ENCODE measurements at regions not wholly inside any gene's neighbourhood (a gene's known extent, or its start where the extent isn't known, plus 50 kb on each side); places are given as distances from the start of the nearest gene placed in this dataset.
"Not testable (repeated sequence)": the region's sequence is repeated elsewhere in the genome, so short reads cannot be mapped to it uniquely, and the experiment has no call there.

DNA sequence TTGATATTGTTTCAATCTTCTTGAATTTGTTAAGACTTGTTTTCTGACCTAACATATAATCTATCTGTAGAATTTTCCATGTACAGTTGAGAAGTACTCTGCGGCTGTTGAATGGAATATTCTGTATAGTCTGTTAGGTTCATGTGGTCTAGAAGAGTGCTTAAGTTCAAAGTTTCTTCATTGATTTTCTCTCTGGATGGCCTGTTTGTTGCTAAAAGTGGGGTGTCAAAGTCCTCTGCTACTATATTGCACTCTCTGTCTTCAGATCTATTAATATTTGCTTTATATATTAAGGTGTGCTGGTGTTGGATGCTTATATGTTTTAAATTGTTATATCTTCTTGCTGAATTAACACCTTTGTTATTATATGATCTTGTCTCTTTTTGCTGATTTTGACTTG, 290.9 kb upstream of the STXBP6 start:
- H3K4me1 ChIP-seq (ENCODE audit: control insufficient read depth in 2 of 3, insufficient read depth in 2 of 3, low read depth in 1 of 3, low read length in 3 of 3): no peaks in the 10 kb centered on the region
- no peak overlapping the region for H3K4me3 ChIP-seq (ENCODE audit: low read length in 3 of 3)
- H3K9ac ChIP-seq (ENCODE audit: low read length in 3 of 3): no peak overlapping the region
- no peaks in the 10 kb centered on the region for H3K27me3 ChIP-seq (ENCODE audit: control insufficient read depth, insufficient read depth, low read length)
- no peak overlapping the region for H3K27ac ChIP-seq (ENCODE audit: low read depth in 2 of 2, low read length in 2 of 2)
- intact Hi-C loops (cut with DNase I): no loop called here
- H3K9me3 ChIP-seq (ENCODE audit: control insufficient read depth in 2 of 3, insufficient read depth in 1 of 3, low read length in 3 of 3): peaks cover 0 to 4% (median 0%) of the 10 kb centered on the region in 3 donors
- H3K36me3 ChIP-seq (ENCODE audit: control insufficient read depth in 2 of 3, insufficient read depth in 3 of 3, low read length in 3 of 3): no peaks in the 10 kb centered on the region
- DNase-seq (no peak), FAIRE-seq (no peak)
- TF ChIP-seq, protein P1, sequence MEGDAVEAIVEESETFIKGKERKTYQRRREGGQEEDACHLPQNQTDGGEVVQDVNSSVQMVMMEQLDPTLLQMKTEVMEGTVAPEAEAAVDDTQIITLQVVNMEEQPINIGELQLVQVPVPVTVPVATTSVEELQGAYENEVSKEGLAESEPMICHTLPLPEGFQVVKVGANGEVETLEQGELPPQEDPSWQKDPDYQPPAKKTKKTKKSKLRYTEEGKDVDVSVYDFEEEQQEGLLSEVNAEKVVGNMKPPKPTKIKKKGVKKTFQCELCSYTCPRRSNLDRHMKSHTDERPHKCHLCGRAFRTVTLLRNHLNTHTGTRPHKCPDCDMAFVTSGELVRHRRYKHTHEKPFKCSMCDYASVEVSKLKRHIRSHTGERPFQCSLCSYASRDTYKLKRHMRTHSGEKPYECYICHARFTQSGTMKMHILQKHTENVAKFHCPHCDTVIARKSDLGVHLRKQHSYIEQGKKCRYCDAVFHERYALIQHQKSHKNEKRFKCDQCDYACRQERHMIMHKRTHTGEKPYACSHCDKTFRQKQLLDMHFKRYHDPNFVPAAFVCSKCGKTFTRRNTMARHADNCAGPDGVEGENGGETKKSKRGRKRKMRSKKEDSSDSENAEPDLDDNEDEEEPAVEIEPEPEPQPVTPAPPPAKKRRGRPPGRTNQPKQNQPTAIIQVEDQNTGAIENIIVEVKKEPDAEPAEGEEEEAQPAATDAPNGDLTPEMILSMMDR (IDR thresholded peaks at IDR 0.05; ENCODE audit: borderline replicate concordance, extremely low read depth, insufficient read depth): no peak

DNA sequence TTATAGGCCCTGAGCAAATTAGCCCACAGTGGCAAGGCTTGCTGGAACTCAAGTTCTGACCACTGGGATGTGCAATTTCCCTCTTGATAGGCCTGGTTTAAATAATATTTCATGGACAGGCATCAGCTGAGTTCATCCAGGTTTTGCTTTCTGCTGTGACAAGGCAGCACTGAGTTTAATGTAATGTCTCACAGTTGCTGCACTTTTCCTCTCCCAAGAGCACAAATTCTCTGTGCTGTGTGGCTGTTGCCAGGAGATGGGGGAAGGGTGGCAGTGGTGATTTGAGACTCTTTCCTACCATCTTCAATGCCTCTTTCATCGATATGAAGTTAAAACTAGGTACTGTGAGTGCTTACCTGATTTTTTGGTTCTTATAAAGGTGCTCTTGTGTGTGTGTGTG, 272.8 kb upstream of the STXBP6 start:
- H3K36me3 ChIP-seq (ENCODE audit: control insufficient read depth in 2 of 3, insufficient read depth in 3 of 3, low read length in 3 of 3): no peaks in the 10 kb centered on the region
- no peaks in the 10 kb centered on the region for H3K4me1 ChIP-seq (ENCODE audit: control insufficient read depth in 2 of 3, insufficient read depth in 2 of 3, low read depth in 1 of 3, low read length in 3 of 3)
- intact Hi-C loops (cut with DNase I): no loop called here
- H3K27me3 ChIP-seq (ENCODE audit: control insufficient read depth, insufficient read depth, low read length): no peaks in the 10 kb centered on the region
- no peak overlapping the region for H3K9ac ChIP-seq (ENCODE audit: low read length in 3 of 3)
- TF ChIP-seq, protein P1 (IDR thresholded peaks at IDR 0.05; ENCODE audit: borderline replicate concordance, extremely low read depth, insufficient read depth): no peak
- H3K27ac ChIP-seq (ENCODE audit: low read depth in 2 of 2, low read length in 2 of 2): no peak overlapping the region
- DNase-seq (no peak), FAIRE-seq (no peak)
- no peaks in the 10 kb centered on the region for H3K9me3 ChIP-seq (ENCODE audit: control insufficient read depth in 2 of 3, insufficient read depth in 1 of 3, low read length in 3 of 3)
- H3K4me3 ChIP-seq (ENCODE audit: low read length in 3 of 3): no peak overlapping the region

- H3K4me3 ChIP-seq (ENCODE audit: low read length in 3 of 3); DNase-seq; H3K9ac ChIP-seq (ENCODE audit: low read length in 3 of 3); H3K9me3 ChIP-seq (ENCODE audit: control insufficient read depth in 2 of 3, insufficient read depth in 1 of 3, low read length in 3 of 3); H3K27ac ChIP-seq (ENCODE audit: low read depth in 2 of 2, low read length in 2 of 2); FAIRE-seq; H3K27me3 ChIP-seq (ENCODE audit: control insufficient read depth, insufficient read depth, low read length); H3K36me3 ChIP-seq (ENCODE audit: control insufficient read depth in 2 of 3, insufficient read depth in 3 of 3, low read length in 3 of 3); intact Hi-C loops (cut with DNase I); H3K4me1 ChIP-seq (ENCODE audit: control insufficient read depth in 2 of 3, insufficient read depth in 2 of 3, low read depth in 1 of 3, low read length in 3 of 3): not testable (repeated sequence)
Measured at GRCh38 chr14:25316007-25316406, 266.1 kb upstream of the STXBP6 start.

GRCh38 chr14:25308244-25308643, 258.3 kb upstream of the STXBP6 start:
- DNase-seq (no peak), FAIRE-seq (no peak)
- H3K9ac ChIP-seq (ENCODE audit: low read length in 3 of 3): no peak overlapping the region
- no peak overlapping the region for H3K4me3 ChIP-seq (ENCODE audit: low read length in 3 of 3)
- H3K27ac ChIP-seq (ENCODE audit: low read depth in 2 of 2, low read length in 2 of 2): no peak overlapping the region
- TF ChIP-seq, protein P1 (IDR thresholded peaks at IDR 0.05; ENCODE audit: borderline replicate concordance, extremely low read depth, insufficient read depth): no peak
- H3K36me3 ChIP-seq (ENCODE audit: control insufficient read depth in 2 of 3, insufficient read depth in 3 of 3, low read length in 3 of 3): no peaks in the 10 kb centered on the region
- no peaks in the 10 kb centered on the region for H3K4me1 ChIP-seq (ENCODE audit: control insufficient read depth in 2 of 3, insufficient read depth in 2 of 3, low read depth in 1 of 3, low read length in 3 of 3)
- H3K27me3 ChIP-seq (ENCODE audit: control insufficient read depth, insufficient read depth, low read length): no peaks in the 10 kb centered on the region
- intact Hi-C loops (cut with DNase I): no loop called here
- H3K9me3 ChIP-seq (ENCODE audit: control insufficient read depth in 2 of 3, insufficient read depth in 1 of 3, low read length in 3 of 3): no peaks in the 10 kb centered on the region
